ENCODE measurements at regions not wholly inside any gene's neighbourhood (a gene's known extent, or its start where the extent isn't known, plus 50 kb on each side); places are given as distances from the start of the nearest gene placed in this dataset.

DNA sequence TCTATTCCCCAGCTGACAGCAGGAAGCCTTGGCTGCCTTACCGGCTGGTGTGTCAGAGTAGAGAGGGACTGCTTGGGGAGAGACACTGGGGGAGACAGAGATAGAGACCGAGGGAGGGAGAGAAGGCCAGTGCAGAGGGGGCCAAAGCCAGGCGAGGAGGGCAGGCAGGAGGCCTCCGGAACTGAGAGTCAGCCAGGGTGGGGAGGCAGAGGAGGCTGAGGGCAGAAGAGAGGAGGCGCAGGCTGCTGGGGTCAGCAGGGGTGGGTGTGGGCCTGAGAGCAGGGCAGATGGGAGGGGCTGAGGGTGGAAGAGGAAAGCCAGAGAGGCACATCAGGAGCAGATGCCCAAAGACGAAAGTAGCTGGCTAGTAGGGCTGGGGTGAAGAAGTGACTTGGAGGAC, 57.2 kb upstream of the PAX2 start:
- Histone ChIP-seq H3K9me3 (ENCODE audit: insufficient read depth, low read depth, low read length) (no peaks in the 10 kb centered on the region), H3K4me3 (ENCODE audit: low read length) (no peak overlapping the region), H3K9ac (ENCODE audit: low read depth, low read length) (no peak overlapping the region), H3K27ac (ENCODE audit: low read length) (no peak overlapping the region), H3K27me3 (ENCODE audit: insufficient read depth, low read length) (peaks cover 84% of the 10 kb centered on the region), H3K36me3 (ENCODE audit: insufficient read depth, low read depth, low read length) (no peaks in the 10 kb centered on the region), H3K4me1 (ENCODE audit: insufficient read depth, low read length) (peaks cover 16% of the 10 kb centered on the region; the same call in 1 of the 2 replicates)

DNA sequence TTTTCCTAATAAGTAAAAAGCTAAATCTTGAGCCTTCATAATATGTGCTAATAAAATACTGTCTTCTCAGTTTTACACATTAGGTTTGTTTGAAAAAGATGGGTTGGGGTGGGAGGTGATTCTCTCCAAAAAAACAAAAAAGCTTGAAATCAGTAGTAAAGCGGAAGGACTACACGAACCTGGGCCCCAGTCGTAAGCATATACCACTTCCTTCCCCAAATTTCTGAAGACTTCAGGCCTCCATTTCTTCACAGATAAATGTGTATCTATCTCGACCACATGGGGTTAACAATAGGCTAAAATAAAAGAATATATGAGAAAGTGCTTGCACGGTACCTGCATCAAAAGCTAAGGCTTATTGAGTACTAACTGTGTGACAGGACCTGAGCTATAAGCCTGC, 51.6 kb upstream of the PAX2 start:
- Histone ChIP-seq H3K27me3 (ENCODE audit: insufficient read depth, low read length) (peaks cover 56% of the 10 kb centered on the region), H3K4me3 (ENCODE audit: low read length) (no peak overlapping the region), H3K4me1 (ENCODE audit: insufficient read depth, low read length) (no peaks in the 10 kb centered on the region), H3K36me3 (ENCODE audit: insufficient read depth, low read depth, low read length) (no peaks in the 10 kb centered on the region), H3K9me3 (ENCODE audit: insufficient read depth, low read depth, low read length) (no peaks in the 10 kb centered on the region), H3K9ac (ENCODE audit: low read depth, low read length) (no peak overlapping the region), H3K27ac (ENCODE audit: low read length) (no peak overlapping the region)
